ENCODE measurements at regions not wholly inside any gene's neighbourhood (a gene's known extent, or its start where the extent isn't known, plus 50 kb on each side); places are given as distances from the start of the nearest gene placed in this dataset.

DNA sequence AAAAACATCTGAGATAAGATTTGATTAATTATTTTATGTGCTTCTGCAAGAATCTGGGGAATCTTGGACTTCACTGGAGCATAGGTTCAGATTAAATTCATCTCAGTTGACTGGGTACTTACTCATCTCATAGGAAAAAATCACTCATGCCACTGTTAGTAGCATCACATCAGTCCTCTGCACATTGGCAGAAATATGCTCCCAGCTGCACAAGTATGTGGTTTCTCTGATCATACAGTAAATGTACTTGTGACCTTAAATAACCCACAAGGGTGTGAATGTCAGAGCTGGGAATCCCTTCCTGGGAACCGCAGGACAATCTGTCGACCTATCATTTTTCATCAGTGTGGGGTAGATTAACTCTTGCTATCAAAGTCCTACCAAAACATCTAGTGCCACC is 203.7 kb upstream of the SLC24A2 start:
- no peak for DNase-seq

- no peak for DNase-seq
Observed at GRCh38 chr9:19989213-19989612, 200.4 kb upstream of the SLC24A2 start.

DNA sequence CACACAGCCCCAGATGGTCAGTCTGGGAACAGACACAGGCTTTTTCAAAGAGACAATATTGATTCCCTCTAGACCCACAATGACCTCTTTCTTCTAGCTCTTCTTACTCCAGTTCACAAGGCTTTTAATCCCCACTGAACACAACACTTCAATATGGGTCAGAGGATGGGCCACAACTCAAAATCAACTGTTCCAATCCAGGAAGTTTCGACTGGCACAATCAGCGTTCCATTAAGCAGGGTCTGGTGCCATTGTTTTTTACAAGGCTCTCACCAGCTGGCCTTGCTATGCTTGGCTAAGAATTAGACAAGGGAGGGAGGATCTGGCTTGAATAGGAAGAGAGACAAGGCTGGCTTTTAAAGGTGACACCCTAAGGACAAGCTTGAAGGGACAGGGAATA is 199.4 kb upstream of the SLC24A2 start:
- no peak for DNase-seq

DNA sequence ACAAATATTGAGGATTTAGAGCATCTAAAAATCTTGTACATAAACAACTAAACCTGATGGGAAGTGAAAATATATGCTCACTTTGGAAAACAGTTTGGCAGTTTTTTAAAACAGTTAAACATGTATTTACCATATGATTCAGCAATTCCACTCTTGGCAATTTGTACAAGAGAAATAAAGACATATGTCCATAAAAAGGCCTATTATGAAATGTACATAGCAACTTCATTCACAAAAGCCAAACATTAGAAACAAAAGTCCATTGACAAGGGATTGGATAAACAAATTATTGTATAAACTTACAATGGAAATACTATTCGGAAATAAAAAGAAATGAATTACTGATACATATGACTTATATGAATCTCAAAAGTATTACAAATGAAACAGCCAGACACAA is 196.2 kb upstream of the SLC24A2 start:
- DNase-seq, result peak; percentile 65

DNA sequence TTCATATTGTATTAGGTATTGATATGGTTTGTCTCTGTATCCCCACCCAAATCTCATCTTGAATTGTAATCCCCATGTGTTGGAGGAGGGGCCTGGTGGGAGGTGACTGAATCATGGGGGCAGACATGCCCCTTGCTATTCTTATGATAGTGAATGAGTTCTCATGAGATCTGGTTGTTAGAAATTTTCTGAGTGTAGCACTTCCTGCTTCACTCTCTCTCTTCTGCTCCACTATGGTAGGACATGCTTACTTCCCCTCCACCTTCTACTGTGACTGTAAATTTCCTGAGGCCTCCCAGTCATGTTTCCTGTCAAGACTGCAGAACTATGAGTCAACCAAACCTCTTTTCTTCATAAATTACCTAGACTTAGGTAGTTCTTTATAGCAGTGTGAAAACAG is 187.4 kb upstream of the SLC24A2 start:
- no peak for DNase-seq

DNA sequence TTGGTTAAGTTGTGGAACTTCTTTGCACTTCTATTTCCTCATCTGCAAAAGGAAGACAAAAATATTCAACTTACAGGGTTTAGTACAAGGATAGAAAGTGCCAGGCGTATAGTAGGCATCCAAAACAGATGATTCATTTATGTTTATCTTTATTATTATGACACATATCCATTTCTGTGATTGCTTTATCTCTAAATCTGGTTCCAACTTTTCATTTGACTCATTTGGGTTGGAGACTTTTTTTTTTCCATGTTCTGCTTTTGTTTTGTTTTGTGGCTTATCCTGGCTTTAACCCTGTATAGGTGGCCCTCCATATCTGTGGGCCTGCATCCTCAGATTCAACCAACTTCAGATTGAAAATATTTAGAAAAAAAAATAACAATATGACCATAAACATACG is 186.7 kb upstream of the SLC24A2 start:
- no peak for DNase-seq

- no peak for DNase-seq
Observed at GRCh38 chr9:19969721-19970120, 180.9 kb upstream of the SLC24A2 start.

DNA sequence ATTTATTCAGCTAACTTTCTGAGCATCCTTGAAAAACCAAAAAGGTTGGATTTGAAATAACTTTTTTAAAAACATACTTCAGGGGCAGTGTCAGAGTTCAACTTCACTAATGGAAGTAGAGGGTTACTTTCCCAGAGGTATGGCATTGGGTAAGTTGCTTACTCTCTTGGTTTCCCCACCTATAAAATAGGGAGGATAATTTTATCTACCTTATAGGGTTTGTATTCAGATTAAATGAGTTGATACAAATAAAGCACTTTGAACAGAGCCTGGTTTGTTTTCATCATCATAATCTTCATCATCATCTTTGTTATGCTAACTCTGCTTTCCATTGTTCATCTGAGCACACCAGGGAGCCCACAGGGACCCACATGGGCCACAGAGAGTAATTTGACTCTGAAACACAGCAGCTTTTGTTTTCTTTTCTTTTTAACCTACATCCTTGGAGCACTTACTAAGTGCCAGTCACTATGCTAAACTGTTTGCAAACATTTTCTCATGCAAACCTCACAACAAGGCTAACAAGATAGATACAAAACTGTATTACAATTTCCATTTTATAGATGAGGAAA is 179.1 kb upstream of the SLC24A2 start:
- no peak for DNase-seq

- DNase-seq, result no peak
Observed at GRCh38 chr9:19967216-19967887, 178.5 kb upstream of the SLC24A2 start.

GRCh38 chr9:19965336-19965735 is 176.5 kb upstream of the SLC24A2 start:
- no peak for DNase-seq

GRCh38 chr9:19947996-19948395 is 159.2 kb upstream of the SLC24A2 start:
- no peak for DNase-seq

- no peak for DNase-seq
Observed at GRCh38 chr9:19946441-19947109, 157.7 kb upstream of the SLC24A2 start.

GRCh38 chr9:19941874-19942273 is 153.0 kb upstream of the SLC24A2 start:
- no peak for DNase-seq

- DNase-seq, result no peak
Observed at GRCh38 chr9:19940811-19941535, 152.1 kb upstream of the SLC24A2 start.

- DNase-seq, result no peak
Observed at GRCh38 chr9:19939734-19940278, 151.0 kb upstream of the SLC24A2 start.

DNA sequence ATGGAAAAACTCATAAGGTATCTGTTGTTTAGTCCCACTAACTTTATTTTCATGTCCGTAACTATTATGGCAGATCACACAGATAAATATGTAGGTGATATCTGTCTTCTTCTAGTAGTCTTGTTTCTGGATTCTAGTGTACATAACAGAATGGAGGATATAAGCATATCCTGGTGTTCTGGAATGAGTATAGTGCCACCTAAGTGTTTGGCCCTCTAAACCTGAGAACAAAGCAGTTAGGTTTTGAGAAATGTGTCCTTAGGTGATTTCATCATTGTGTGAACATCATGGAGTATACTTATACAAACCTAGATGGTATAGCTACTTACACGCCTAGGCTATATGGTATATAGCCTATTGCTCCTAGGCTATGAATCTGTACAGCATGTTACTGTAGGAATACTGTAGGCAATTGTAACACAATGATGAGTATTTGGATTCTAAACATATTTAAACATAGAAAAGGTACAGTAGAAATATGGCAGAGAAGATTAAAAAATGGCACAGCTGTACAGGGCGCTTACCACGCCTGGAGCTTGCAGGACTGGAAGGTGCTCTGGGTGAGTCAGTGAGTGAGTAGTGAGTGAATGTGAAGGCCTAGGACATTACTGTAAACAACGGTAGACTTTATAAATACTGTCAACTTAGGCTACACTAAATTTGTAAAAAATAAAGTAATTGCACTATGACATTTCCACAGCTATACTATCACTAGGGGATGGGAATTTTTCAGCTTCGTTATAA is 150.3 kb upstream of the SLC24A2 start:
- DNase-seq, result no peak

DNA sequence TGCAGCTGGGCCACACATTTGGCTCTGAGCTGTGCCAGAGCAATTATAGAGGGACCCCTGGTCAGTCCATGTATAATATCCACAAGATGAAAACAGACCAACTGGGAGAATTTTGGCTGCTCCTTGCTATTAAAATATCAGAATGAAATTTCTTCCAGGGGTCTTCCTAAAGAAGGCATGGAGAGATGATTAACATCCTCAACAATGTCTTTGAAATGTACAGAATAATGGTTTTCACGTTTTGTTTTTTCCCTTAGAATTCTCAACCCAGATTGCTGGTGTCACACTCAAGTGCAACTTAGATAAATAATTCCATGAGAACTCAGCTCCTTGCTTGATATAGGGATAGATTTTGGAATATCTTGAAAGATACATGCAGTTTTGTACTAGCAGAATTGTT is 148.3 kb upstream of the SLC24A2 start:
- no peak for DNase-seq

GRCh38 chr9:19936598-19936997 is 147.8 kb upstream of the SLC24A2 start:
- no peak for DNase-seq

DNA sequence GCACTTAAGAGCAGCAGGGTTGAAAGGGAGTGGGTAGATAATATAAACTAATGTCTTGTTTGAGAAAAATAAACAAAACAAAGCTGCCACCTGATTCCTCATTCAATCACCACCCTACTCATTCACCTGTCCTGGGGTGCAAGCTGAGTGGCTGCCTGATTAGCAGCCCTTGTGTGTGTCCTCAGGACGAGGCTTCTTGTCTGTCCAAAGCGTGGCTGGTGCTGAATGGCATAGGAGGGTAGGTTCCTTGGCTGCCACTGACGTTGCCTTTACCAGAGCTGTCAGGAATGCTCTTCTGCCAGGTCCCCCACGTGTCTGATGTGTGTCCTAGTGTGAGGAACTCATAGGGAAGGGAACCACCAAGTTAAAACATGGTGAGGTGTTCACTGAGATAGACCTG is 146.6 kb upstream of the SLC24A2 start:
- no peak for DNase-seq

GRCh38 chr9:19934301-19934871 is 145.5 kb upstream of the SLC24A2 start:
- DNase-seq, result no peak

GRCh38 chr9:19931098-19931890 is 142.5 kb upstream of the SLC24A2 start:
- no peak for DNase-seq

GRCh38 chr9:19927560-19927959 is 138.7 kb upstream of the SLC24A2 start:
- no peak for DNase-seq

Measured in NCI-H2081 treated with DMSO at 0.1 percent for 48 hours (cell line).